WI38 (cell line): ENCODE measurements at regions not wholly inside any gene's neighbourhood (a gene's known extent, or its start where the extent isn't known, plus 50 kb on each side); places are given as distances from the start of the nearest gene placed in this dataset.

Experiments used
- H3K4me3 ChIP-seq: 2 replicates; pipeline ENCODE4 v1.5.1; 2011; ENCODE audit warnings: low read depth, mild to moderate bottlenecking, control low read depth, low read length
- TF ChIP-seq, protein P1 (sequence below): IDR thresholded peaks from 2 replicates; pipeline ENCODE4 v1.5.1; 2012; ENCODE audit warnings: low read depth, mild to moderate bottlenecking, control low read depth, low read length

DNA sequence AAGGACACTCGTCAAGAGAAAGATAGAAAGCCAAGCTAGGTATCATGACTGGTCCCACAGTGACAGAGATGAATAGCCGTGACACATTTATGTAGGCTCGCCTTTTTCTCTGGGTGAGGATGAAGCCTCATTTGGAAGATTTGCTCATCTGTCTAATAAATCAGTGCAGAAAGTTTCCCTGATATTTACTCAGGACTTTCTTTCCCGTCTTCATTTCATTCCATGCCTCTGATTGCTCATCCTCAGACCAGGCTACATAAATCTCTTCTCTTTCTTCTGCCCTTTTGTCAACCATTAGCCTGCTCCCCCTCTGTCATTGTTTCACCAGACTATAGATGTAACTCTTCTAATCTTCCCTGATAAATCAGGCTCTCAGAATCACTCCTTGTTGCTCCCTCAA is 361.8 kb upstream of the MEIS1 start:
- TF ChIP-seq, protein P1, sequence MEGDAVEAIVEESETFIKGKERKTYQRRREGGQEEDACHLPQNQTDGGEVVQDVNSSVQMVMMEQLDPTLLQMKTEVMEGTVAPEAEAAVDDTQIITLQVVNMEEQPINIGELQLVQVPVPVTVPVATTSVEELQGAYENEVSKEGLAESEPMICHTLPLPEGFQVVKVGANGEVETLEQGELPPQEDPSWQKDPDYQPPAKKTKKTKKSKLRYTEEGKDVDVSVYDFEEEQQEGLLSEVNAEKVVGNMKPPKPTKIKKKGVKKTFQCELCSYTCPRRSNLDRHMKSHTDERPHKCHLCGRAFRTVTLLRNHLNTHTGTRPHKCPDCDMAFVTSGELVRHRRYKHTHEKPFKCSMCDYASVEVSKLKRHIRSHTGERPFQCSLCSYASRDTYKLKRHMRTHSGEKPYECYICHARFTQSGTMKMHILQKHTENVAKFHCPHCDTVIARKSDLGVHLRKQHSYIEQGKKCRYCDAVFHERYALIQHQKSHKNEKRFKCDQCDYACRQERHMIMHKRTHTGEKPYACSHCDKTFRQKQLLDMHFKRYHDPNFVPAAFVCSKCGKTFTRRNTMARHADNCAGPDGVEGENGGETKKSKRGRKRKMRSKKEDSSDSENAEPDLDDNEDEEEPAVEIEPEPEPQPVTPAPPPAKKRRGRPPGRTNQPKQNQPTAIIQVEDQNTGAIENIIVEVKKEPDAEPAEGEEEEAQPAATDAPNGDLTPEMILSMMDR, result no peak
- H3K4me3 ChIP-seq, result no peak overlapping the region

DNA sequence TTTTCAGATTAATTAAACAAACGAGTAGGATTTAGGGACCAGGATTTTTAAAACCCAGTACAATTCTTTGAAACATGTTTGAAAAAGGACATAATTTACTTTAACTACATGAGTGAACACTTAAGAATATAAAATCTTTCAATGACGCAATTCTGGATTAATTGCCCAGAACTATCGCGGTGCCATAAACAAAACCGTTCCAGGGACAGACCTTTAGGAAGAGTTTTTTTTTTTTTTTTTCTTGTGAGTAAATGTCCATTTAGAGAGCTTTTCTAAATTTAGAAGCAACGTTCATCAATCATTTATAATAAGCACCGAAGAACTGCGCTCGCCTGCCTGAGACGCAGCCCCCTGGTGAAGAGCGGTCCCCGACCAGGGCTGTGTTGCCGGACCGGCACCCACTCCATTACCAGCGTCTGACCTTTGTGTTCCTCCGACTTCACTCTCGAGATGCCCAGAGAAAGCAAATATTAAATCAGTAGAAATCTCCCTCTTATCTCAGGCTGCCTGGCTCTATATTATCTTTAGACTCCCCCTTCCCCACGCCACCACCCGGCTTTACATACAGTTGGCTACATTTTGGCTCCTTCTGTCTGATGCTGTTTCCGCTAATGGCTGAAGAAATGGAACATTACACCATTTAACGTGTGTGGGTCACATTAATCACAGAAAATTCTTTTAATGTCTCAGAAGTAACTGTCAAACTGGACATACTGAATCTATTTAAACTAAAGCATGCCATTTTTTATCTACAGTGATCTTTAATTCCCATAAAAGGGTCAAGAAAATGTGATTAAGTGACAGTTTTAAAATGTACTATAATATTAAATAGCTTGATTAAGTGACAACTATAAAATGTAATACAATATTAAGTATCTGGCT is 364.0 kb upstream of the MEIS1 start:
- TF ChIP-seq, protein P1, result no peak
- H3K4me3 ChIP-seq, result no peak overlapping the region

DNA sequence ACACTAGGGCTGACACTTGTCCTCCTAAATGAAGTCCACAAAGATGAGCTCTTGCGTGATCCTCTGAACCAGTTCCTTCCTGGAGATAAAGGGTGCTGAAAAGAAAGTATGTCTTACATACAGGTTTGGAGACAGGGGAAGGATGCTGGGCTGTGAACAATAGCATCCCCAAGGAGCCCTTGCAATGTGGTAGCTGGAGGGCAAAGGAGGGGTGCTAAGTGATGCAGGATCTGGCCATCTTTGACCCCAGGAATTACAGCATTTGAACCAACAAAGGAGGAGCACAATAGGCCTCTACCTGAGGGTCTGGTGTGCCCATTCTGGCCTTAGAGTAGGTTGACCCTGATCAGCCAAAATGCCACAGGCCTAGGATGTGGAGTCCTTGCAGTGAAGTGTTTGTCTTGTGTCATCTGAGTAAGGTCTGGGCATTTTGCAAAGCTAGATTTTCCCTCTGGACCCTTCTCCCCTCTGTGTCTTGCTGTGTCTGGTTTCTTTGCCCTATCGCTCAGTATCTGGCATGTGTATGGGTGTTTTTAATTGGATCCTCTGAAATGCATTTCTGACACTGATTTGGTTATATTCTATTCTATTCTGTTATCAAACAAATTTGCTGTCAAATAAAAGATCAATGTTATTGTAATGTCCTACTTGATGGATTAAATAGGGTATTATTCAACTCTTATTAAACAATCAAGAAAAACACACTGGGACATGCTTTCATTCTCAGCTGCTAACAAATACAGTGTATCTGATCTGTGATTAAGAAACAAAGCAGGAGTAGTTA is 364.8 kb upstream of the MEIS1 start:
- TF ChIP-seq, protein P1, result no peak
- no peak overlapping the region for H3K4me3 ChIP-seq

DNA sequence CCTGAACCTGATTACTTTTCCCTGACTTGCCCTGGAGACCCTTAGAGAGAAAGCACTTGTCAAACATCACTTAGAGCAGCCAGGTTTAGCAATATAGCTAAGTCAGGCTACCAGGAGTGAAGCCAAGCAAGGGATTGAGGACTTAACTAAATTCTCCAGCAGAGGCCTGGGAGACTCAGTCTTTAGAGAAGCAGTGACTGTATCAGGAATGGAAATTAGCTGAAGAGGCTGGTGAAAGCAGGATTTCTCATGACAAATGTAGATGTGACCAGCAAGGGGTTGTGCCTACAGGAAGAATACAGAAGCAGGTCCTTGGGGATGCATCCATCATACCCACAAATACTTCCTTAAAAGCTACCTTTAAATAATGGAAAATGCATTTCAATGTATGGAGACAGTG is 368.9 kb upstream of the MEIS1 start:
- TF ChIP-seq, protein P1, result no peak
- no peak overlapping the region for H3K4me3 ChIP-seq

DNA sequence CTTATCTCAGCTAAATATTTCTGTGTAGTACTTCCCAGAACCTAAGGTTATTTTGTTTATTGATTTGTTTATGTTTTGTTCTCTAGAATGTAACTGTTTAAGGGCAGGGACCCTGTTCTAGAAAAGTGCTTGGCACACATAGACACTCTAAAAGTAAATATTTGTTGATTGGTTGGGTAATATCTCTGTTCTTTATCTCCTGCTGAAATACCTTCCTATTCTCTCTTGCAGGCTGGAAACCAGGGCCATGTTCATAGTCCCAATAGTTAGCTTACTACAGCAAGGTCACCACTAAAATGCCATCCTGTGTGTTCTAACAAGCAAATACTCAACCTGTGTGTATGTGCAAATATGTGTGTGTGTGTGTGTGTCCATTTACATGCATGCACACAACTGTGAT is 375.6 kb upstream of the MEIS1 start:
- TF ChIP-seq, protein P1, result no peak

DNA sequence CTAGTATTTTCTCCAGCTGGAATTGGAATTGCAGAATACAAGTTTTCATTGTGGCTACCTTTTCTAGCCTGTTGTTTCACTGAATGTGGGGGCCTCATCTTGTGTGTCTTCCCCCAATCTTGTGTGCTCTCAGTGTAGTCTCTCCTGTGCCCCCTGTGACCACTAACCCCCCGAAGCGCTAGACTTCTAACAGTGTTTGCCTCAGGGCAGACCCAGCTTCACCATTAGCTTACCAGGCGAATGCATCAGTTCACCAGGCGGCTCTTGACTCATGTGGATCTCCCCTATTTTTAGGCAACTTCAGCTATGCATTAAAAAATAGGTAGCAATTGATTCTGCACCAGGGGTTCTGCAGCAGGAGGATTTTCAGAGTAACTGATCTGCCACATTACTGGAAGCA is 376.2 kb upstream of the MEIS1 start:
- no peak overlapping the region for H3K4me3 ChIP-seq
- TF ChIP-seq, protein P1, result no peak

More for the DNA sequence above, 375.6 kb upstream of the MEIS1 start:
- no peak overlapping the region for H3K4me3 ChIP-seq

DNA sequence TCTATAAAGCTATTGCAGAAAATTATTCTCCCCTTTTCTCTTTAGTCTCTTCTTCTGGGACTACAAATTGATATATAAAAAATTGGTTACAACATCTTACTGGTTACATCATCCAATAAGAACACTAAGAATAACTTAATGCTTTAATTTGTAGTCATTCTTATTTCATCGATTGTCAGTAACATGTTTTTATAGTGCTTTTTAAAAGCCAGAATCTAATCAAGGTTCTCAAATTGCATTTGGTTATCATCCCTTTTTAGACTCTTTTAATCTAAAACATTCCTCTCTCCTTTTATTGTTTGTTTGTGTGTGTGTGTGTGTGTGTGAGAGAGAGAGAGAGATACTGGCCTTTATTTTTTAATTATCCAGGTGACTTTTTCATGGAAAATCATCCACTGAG is 377.1 kb upstream of the MEIS1 start:
- H3K4me3 ChIP-seq, result no peak overlapping the region
- TF ChIP-seq, protein P1, result no peak
